ENCODE measurements at regions not wholly inside any gene's neighbourhood (a gene's known extent, or its start where the extent isn't known, plus 50 kb on each side); places are given as distances from the start of the nearest gene placed in this dataset.

DNA sequence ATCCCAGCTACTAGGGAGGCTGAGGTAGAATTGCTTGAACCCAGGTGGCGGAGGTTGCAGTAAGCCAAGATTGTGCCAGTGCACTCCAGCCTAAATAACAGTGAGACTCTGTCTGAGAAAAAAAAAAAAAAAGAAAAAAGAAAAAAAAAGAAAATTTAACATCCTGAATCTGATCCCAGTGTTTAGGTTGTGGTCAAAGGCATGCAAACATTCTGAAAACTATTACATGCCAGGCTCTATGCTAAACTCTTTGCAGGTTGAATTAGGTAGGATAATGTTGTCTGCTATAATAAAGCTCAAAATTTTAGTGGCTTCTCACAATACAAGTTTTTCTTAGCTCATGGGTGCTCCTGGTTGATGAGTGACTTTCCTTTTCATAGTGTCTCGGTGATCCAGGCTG, 367.4 kb downstream of the PSAT1 start:
- TF ChIP-seq POLR2A (IDR thresholded peaks at IDR 0.05) = no peak
- TF ChIP-seq, protein P1, sequence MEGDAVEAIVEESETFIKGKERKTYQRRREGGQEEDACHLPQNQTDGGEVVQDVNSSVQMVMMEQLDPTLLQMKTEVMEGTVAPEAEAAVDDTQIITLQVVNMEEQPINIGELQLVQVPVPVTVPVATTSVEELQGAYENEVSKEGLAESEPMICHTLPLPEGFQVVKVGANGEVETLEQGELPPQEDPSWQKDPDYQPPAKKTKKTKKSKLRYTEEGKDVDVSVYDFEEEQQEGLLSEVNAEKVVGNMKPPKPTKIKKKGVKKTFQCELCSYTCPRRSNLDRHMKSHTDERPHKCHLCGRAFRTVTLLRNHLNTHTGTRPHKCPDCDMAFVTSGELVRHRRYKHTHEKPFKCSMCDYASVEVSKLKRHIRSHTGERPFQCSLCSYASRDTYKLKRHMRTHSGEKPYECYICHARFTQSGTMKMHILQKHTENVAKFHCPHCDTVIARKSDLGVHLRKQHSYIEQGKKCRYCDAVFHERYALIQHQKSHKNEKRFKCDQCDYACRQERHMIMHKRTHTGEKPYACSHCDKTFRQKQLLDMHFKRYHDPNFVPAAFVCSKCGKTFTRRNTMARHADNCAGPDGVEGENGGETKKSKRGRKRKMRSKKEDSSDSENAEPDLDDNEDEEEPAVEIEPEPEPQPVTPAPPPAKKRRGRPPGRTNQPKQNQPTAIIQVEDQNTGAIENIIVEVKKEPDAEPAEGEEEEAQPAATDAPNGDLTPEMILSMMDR (IDR thresholded peaks at IDR 0.05 in 4 of 5, conservative IDR thresholded peaks at IDR 0.05 in 1 of 5) = no peak
- in situ Hi-C loops (cut with MboI; ENCODE audit: low sequenced_read_pairs in 4 of 4) (no loop called here), intact Hi-C loops (cut with DNase I; ENCODE audit: low total_unique reads) (no loop called here)
- Histone ChIP-seq H3K36me3 (no peaks in the 10 kb centered on the region), H3K9me3 (no peaks in the 10 kb centered on the region), H3K4me1 (no peaks in the 10 kb centered on the region), H3K27ac (no peak overlapping the region), H3K4me3 (no peak overlapping the region), H3K27me3 (no peaks in the 10 kb centered on the region)
- DNase-seq = no peak
- ATAC-seq = no peak

DNA sequence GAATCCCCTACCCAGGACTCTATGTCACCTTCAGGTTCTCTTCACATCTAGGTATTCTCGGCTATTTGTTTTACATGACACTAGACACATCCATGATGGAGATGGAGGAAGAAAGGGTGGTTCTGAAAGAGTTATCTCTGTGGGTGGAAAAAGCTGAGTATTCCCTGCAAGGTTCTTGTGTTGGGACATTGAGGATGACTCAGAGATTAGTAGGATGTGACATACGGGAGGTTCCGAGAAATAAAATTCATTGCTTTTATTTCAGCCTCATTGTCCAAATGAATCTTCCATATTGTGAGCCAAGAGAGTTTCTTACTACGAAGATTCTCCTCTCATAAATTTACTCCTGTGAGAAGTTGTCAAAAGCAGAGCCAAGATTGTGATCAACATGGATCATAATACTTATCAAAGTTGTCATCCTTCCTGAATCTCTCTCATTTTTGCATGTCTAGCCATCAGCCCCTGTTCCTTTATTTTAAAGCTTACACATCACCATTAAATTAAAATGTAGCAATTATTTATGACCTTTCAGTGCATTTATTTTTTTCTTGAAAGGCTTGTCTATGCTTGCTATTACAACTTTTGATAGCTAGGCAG, 370.0 kb downstream of the PSAT1 start:
- no peaks in the 10 kb centered on the region for H3K36me3 ChIP-seq
- no peaks in the 10 kb centered on the region for H3K4me1 ChIP-seq
- intact Hi-C loops (cut with DNase I; ENCODE audit: low total_unique reads) (no loop called here), in situ Hi-C loops (cut with MboI; ENCODE audit: low sequenced_read_pairs in 4 of 4) (no loop called here)
- no peaks in the 10 kb centered on the region for H3K27me3 ChIP-seq
- no peak overlapping the region for H3K27ac ChIP-seq
- no peak for ATAC-seq
- no peaks in the 10 kb centered on the region for H3K9me3 ChIP-seq
- TF ChIP-seq, protein P1 (IDR thresholded peaks at IDR 0.05 in 4 of 5, conservative IDR thresholded peaks at IDR 0.05 in 1 of 5) = no peak
- no peak for TF ChIP-seq POLR2A (IDR thresholded peaks at IDR 0.05)
- no peak overlapping the region for H3K4me3 ChIP-seq
- DNase-seq = no peak

DNA sequence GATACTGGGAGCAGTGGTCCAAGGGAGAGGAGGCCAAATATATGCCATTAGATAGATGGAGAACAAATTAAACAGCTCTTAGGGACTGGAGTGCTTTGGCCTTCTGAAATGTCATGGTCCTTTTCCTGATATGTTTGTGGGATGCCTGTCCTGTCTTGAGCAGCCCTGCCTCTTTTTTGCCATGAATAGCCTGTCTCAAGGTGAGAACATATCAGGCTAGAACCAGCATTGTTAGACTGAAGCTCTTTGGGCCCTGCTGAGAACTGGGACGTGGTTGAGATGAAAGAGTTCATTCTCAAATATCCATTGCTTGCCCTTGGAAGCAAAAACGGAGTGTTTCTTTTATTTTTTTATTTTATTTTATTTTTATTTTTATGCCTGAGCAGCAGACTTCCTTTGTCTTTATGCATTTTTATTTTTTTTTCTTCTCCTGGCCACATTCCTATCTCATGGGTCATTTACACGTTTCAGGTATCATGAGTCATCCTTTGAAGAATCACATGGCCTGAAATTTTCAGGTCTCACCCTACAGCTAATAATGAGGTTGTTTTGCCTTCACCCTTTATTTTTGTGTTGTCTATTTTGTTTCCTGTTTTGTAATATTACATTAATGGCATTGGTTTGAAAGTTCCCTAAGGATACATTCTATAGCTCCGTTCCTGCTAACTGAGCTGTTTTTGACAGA, 371.4 kb downstream of the PSAT1 start:
- H3K4me1 ChIP-seq = no peaks in the 10 kb centered on the region
- ATAC-seq = no peak
- TF ChIP-seq, protein P1 (IDR thresholded peaks at IDR 0.05 in 4 of 5, conservative IDR thresholded peaks at IDR 0.05 in 1 of 5) = no peak
- TF ChIP-seq POLR2A (IDR thresholded peaks at IDR 0.05) = no peak
- no peak overlapping the region for H3K27ac ChIP-seq
- DNase-seq = no peak
- no peaks in the 10 kb centered on the region for H3K27me3 ChIP-seq
- H3K9me3 ChIP-seq = no peaks in the 10 kb centered on the region
- H3K36me3 ChIP-seq = no peaks in the 10 kb centered on the region
- in situ Hi-C loops (cut with MboI; ENCODE audit: low sequenced_read_pairs in 4 of 4) = no loop called here
- no peak overlapping the region for H3K4me3 ChIP-seq
- intact Hi-C loops (cut with DNase I; ENCODE audit: low total_unique reads) = no loop called here

DNA sequence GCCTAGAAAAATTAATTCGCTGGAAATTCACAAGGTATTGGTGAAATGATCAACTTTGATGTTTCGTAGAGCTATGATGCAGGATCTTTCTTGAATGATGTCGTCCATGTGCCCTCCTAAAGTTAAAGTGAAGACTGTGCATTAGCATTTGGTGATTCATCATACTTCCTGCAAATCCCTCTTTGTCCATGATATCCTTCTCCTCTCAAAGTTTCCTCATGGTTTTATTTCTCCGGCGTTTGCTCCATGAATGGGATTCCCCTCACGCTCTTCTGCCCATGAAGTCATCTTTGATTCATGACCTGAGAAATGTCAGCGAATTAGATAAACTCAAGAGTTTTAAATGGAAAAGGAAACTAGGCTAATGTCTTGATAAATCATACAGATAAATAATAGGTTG, 372.7 kb downstream of the PSAT1 start:
- intact Hi-C loops (cut with DNase I; ENCODE audit: low total_unique reads) = no loop called here
- no peak overlapping the region for H3K4me3 ChIP-seq
- H3K4me1 ChIP-seq = no peaks in the 10 kb centered on the region
- no peaks in the 10 kb centered on the region for H3K27me3 ChIP-seq
- TF ChIP-seq, protein P1 (IDR thresholded peaks at IDR 0.05 in 4 of 5, conservative IDR thresholded peaks at IDR 0.05 in 1 of 5) = no peak
- no peak for TF ChIP-seq POLR2A (IDR thresholded peaks at IDR 0.05)
- H3K9me3 ChIP-seq = no peaks in the 10 kb centered on the region
- H3K27ac ChIP-seq = no peak overlapping the region
- no peaks in the 10 kb centered on the region for H3K36me3 ChIP-seq
- in situ Hi-C loops (cut with MboI; ENCODE audit: low sequenced_read_pairs in 4 of 4) = no loop called here
- ATAC-seq (no peak), DNase-seq (no peak)

Data from gastrocnemius medialis (tissue), 4 donors.